ENCODE measurements at regions not wholly inside any gene's neighbourhood (a gene's known extent, or its start where the extent isn't known, plus 50 kb on each side); places are given as distances from the start of the nearest gene placed in this dataset.

- DNase-seq (ENCODE audit: low read depth), result no peak
- H3K4me3 ChIP-seq (ENCODE audit: low read length), result no peak overlapping the region
- TF ChIP-seq CTCF (conservative IDR thresholded peaks at IDR 0.05; ENCODE audit: low read depth, low read length), result no peak
Measured at GRCh38 chr18:44497311-44497710, 183.4 kb upstream of the SETBP1 start.

GRCh38 chr18:44497757-44498490 lies 182.8 kb upstream of the SETBP1 start:
- DNase-seq (ENCODE audit: low read depth), result no peak
- no peak for TF ChIP-seq CTCF (conservative IDR thresholded peaks at IDR 0.05; ENCODE audit: low read depth, low read length)
- H3K4me3 ChIP-seq (ENCODE audit: low read length), result no peak overlapping the region

GRCh38 chr18:44500808-44501610 lies 179.7 kb upstream of the SETBP1 start:
- no peak for TF ChIP-seq CTCF (conservative IDR thresholded peaks at IDR 0.05; ENCODE audit: low read depth, low read length)
- no peak for DNase-seq (ENCODE audit: low read depth)
- no peak overlapping the region for H3K4me3 ChIP-seq (ENCODE audit: low read length)

GRCh38 chr18:44502221-44502620 lies 178.5 kb upstream of the SETBP1 start:
- TF ChIP-seq CTCF (conservative IDR thresholded peaks at IDR 0.05; ENCODE audit: low read depth, low read length), result no peak
- H3K4me3 ChIP-seq (ENCODE audit: low read length), result no peak overlapping the region
- DNase-seq (ENCODE audit: low read depth), result no peak

GRCh38 chr18:44502790-44503189 lies 177.9 kb upstream of the SETBP1 start:
- no peak overlapping the region for H3K4me3 ChIP-seq (ENCODE audit: low read length)
- no peak for TF ChIP-seq CTCF (conservative IDR thresholded peaks at IDR 0.05; ENCODE audit: low read depth, low read length)
- DNase-seq (ENCODE audit: low read depth), result no peak

GRCh38 chr18:44503854-44504253 lies 176.8 kb upstream of the SETBP1 start:
- no peak for TF ChIP-seq CTCF (conservative IDR thresholded peaks at IDR 0.05; ENCODE audit: low read depth, low read length)
- DNase-seq (ENCODE audit: low read depth), result no peak
- H3K4me3 ChIP-seq (ENCODE audit: low read length), result no peak overlapping the region

Measured in retinal pigment epithelial cell (primary cell).